HFFc6 (cell line): ENCODE measurements at regions not wholly inside any gene's neighbourhood (a gene's known extent, or its start where the extent isn't known, plus 50 kb on each side); places are given as distances from the start of the nearest gene placed in this dataset.

Source experiments
- DNase-seq: peaks from one replicate; pipeline ENCODE4 v3.0.0-alpha.2; 2018
- H3K27ac Mint-ChIP-seq: 2 replicates; pipeline ENCODE4 v1.8.0; 2020; ENCODE audit warnings: mild to moderate bottlenecking, mixed read lengths
- H3K27me3 Mint-ChIP-seq: 2 replicates; pipeline ENCODE4 v1.8.0; 2021; ENCODE audit warnings: mild to moderate bottlenecking, moderate library complexity, mixed read lengths; ENCODE audit not compliant: insufficient read depth
- H3K36me3 Mint-ChIP-seq: 2 replicates; pipeline ENCODE4 v1.8.0; 2021; ENCODE audit warnings: low read depth, mixed read lengths
- H3K4me1 Mint-ChIP-seq: 2 replicates; pipeline ENCODE4 v1.8.0; 2020; ENCODE audit warnings: low read depth, mixed read lengths
- H3K4me3 Mint-ChIP-seq: 2 replicates; pipeline ENCODE4 v1.8.0; 2020; ENCODE audit warnings: mild to moderate bottlenecking, moderate library complexity, mixed read lengths
- H3K9me3 Mint-ChIP-seq: 2 replicates; pipeline ENCODE4 v1.8.0; 2020; ENCODE audit warnings: mild to moderate bottlenecking, mixed read lengths
- TF ChIP-seq, protein P1 (sequence below): fragments of 200-600 bp; sonication (generic); IDR thresholded peaks from 2 replicates; pipeline ENCODE4 v1.5.0; 2021; ENCODE audit warnings: antibody characterized with exemption, mild to moderate bottlenecking

DNA sequence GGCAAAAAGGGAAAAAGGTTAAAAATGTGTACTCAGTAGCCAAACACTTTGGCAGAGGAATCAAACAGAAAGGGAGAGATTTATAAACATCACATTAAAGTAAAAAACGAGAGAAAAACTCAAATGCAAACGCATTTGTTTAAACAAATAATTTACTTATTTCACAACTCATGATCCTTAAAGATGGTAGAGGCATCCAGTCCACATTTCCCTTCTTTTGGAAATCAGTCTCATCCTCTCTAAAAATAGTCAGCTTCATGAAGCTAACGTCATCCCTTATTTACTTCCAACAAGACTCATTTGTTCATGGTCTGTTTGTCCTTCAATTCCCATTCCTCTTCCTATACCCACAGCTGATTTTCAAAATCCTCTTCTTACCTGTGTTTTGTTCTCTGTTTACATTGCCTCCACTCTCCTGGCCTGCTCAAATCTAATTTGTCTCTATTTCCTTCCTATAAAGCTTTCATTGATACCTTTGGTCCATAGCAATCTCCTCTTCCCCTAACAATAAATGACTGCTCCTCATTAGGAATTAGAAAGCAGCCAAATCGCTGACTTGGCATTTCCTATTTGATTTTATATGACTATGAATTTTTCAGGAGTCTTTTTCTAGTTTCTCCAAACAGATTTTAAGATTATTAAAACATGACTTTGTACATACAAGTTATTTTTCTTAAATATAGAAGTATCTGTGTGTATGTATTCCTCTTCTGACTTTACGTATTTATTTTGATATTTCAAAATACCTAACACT, 805.3 kb downstream of the TLE1 start:
- Mint-ChIP-seq H3K9me3 (no peaks in the 10 kb centered on the region), H3K4me3 (no peak overlapping the region), H3K27ac (no peak overlapping the region), H3K36me3 (no peaks in the 10 kb centered on the region), H3K4me1 (no peaks in the 10 kb centered on the region), H3K27me3 (no peaks in the 10 kb centered on the region)
- DNase-seq, result no peak
- TF ChIP-seq, protein P1, sequence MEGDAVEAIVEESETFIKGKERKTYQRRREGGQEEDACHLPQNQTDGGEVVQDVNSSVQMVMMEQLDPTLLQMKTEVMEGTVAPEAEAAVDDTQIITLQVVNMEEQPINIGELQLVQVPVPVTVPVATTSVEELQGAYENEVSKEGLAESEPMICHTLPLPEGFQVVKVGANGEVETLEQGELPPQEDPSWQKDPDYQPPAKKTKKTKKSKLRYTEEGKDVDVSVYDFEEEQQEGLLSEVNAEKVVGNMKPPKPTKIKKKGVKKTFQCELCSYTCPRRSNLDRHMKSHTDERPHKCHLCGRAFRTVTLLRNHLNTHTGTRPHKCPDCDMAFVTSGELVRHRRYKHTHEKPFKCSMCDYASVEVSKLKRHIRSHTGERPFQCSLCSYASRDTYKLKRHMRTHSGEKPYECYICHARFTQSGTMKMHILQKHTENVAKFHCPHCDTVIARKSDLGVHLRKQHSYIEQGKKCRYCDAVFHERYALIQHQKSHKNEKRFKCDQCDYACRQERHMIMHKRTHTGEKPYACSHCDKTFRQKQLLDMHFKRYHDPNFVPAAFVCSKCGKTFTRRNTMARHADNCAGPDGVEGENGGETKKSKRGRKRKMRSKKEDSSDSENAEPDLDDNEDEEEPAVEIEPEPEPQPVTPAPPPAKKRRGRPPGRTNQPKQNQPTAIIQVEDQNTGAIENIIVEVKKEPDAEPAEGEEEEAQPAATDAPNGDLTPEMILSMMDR, result no peak

DNA sequence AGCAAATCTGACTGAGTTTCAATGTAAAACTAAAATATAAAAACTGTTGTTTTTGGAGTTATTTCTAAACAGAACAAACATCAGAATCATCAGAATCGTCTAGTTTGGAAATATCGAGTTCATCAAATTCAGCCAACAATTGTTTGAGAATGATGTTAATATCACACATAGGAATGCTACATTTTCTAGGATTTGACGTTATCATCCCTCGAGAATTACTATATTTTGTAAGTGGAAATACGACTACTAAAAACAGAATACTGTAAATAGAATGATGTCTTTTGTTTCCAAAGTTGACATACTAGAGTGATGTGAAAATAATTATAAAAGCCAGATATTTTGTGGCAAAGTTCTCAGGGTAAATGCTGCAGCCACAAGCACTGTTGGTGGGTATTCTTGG, 805.9 kb downstream of the TLE1 start:
- no peak overlapping the region for H3K27ac Mint-ChIP-seq
- H3K27me3 Mint-ChIP-seq, result no peaks in the 10 kb centered on the region
- no peaks in the 10 kb centered on the region for H3K4me1 Mint-ChIP-seq
- DNase-seq, result no peak
- no peaks in the 10 kb centered on the region for H3K9me3 Mint-ChIP-seq
- no peaks in the 10 kb centered on the region for H3K36me3 Mint-ChIP-seq
- no peak overlapping the region for H3K4me3 Mint-ChIP-seq
- TF ChIP-seq, protein P1, result no peak

DNA sequence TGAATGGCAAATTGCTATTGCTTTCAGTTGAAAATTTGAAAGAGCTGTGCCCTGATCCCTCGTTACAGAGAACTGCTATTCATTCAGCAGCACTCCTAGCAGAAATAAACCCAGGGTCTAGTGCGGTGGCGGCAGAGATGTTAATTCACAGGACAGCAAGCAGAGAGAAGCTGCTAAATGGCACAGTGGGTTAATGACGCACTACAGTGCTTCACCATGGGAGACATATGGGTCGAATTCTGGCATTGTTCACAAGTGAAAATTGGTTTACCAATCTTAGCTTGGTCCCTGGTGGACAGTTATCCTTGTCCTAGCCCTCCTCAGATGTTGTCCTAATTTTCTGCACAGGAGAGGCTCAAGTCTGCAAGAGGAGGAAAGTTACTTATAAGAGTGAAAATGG, 807.4 kb downstream of the TLE1 start:
- H3K9me3 Mint-ChIP-seq, result no peaks in the 10 kb centered on the region
- H3K36me3 Mint-ChIP-seq, result no peaks in the 10 kb centered on the region
- H3K27me3 Mint-ChIP-seq, result no peaks in the 10 kb centered on the region
- TF ChIP-seq, protein P1, result no peak
- H3K27ac Mint-ChIP-seq, result no peak overlapping the region
- no peaks in the 10 kb centered on the region for H3K4me1 Mint-ChIP-seq
- no peak for DNase-seq
- no peak overlapping the region for H3K4me3 Mint-ChIP-seq

DNA sequence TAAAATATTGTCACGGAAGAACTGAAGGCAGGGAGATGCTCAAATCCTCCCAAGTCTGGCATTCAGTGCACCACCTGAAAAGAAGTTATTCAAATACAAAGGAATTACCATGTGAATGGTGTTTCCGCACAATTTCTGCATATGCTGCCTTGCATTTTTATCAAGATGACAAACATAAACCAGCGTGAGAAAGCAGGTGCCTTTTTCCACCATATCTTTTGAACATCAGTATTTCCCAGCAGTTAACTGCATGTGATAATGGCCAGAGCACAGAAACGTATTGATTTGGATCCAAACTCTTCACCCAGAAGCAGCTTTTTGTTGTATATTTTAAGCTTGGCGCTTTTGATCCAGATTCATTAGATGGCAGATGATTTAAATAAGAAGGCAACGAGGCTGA, 808.0 kb downstream of the TLE1 start:
- DNase-seq, result no peak
- peaks cover 2% of the 10 kb centered on the region for H3K27me3 Mint-ChIP-seq
- TF ChIP-seq, protein P1, result no peak
- H3K4me3 Mint-ChIP-seq, result no peak overlapping the region
- peaks cover 5% of the 10 kb centered on the region for H3K9me3 Mint-ChIP-seq
- no peak overlapping the region for H3K27ac Mint-ChIP-seq
- H3K36me3 Mint-ChIP-seq, result no peaks in the 10 kb centered on the region
- no peaks in the 10 kb centered on the region for H3K4me1 Mint-ChIP-seq

DNA sequence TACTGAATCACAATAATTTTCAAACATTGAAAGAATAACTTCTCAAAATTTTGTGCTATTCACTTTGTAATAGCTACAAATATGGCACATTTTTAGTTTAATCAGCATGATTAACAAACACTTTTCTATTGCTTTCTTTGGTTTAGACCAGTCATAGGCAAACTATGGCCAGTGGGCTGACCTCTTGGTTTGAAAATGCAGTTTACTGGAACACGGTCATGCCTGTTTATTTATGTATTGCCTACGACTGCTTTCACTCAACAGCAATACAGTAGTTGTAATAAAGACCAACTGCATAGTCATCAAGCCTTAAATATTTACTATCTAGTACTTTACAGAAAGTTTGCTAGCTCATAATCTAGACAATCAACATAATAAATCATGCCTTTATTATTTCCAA, 810.8 kb downstream of the TLE1 start:
- DNase-seq, result no peak
- no peak overlapping the region for H3K4me3 Mint-ChIP-seq
- peaks cover 16% of the 10 kb centered on the region for H3K9me3 Mint-ChIP-seq
- no peaks in the 10 kb centered on the region for H3K36me3 Mint-ChIP-seq
- TF ChIP-seq, protein P1, result no peak
- peaks cover 9% of the 10 kb centered on the region; the same call in 1 of the 2 replicates for H3K4me1 Mint-ChIP-seq
- no peak overlapping the region for H3K27ac Mint-ChIP-seq
- H3K27me3 Mint-ChIP-seq, result peaks cover 2% of the 10 kb centered on the region
